HUDEP-2 (cell line): ENCODE measurements at regions not wholly inside any gene's neighbourhood (a gene's known extent, or its start where the extent isn't known, plus 50 kb on each side); places are given as distances from the start of the nearest gene placed in this dataset.

Experiments
- DNase-seq, 76 experiments: peaks; one replicate each; lab custom pipeline; 2025; ENCODE audit not compliant: unreplicated experiment in 76 of 76; lab: John Stamatoyannopoulos, UW

- DNase-seq = no peak
Measured at GRCh38 chr2:204449977-204450376, 95.3 kb upstream of the PARD3B start.

- DNase-seq = no peak
Measured at GRCh38 chr2:204451766-204452165, 93.5 kb upstream of the PARD3B start.

GRCh38 chr2:204452464-204453023 is 92.7 kb upstream of the PARD3B start:
- DNase-seq = no peak

GRCh38 chr2:204453730-204454167 is 91.5 kb upstream of the PARD3B start:
- peak in 1 of 76 experiments; percentile 0 for DNase-seq

GRCh38 chr2:204454672-204455380 is 90.4 kb upstream of the PARD3B start:
- DNase-seq = no peak

GRCh38 chr2:204468746-204469429 is 76.4 kb upstream of the PARD3B start:
- no peak for DNase-seq

- no peak for DNase-seq
Measured at GRCh38 chr2:204470178-204470620, 75.1 kb upstream of the PARD3B start.

- DNase-seq = no peak
Measured at GRCh38 chr2:204470621-204471196, 74.6 kb upstream of the PARD3B start.

GRCh38 chr2:204472375-204472774 is 72.9 kb upstream of the PARD3B start:
- no peak for DNase-seq

- no peak for DNase-seq
Measured at GRCh38 chr2:204473224-204473623, 72.1 kb upstream of the PARD3B start.

- DNase-seq = no peak
Measured at GRCh38 chr2:204475399-204475798, 69.9 kb upstream of the PARD3B start.

GRCh38 chr2:204477358-204477950 is 67.8 kb upstream of the PARD3B start:
- no peak for DNase-seq

GRCh38 chr2:204479557-204479956 is 65.7 kb upstream of the PARD3B start:
- no peak for DNase-seq

GRCh38 chr2:204480676-204481075 is 64.6 kb upstream of the PARD3B start:
- peak in 1 of 76 experiments; percentile 4 for DNase-seq

GRCh38 chr2:204483608-204484081 is 61.6 kb upstream of the PARD3B start:
- DNase-seq = peak in 2 of 76 experiments; percentile 1 to 3

- no peak for DNase-seq
Measured at GRCh38 chr2:204486321-204486720, 59.0 kb upstream of the PARD3B start.

GRCh38 chr2:204486805-204487204 is 58.5 kb upstream of the PARD3B start:
- DNase-seq = no peak

- DNase-seq = no peak
Measured at GRCh38 chr2:204487447-204488229, 57.6 kb upstream of the PARD3B start.

- no peak for DNase-seq
Measured at GRCh38 chr2:204491528-204491927, 53.7 kb upstream of the PARD3B start.

GRCh38 chr2:204492417-204492816 is 52.9 kb upstream of the PARD3B start:
- DNase-seq = no peak
